ENCODE measurements at regions not wholly inside any gene's neighbourhood (a gene's known extent, or its start where the extent isn't known, plus 50 kb on each side); places are given as distances from the start of the nearest gene placed in this dataset.

DNA sequence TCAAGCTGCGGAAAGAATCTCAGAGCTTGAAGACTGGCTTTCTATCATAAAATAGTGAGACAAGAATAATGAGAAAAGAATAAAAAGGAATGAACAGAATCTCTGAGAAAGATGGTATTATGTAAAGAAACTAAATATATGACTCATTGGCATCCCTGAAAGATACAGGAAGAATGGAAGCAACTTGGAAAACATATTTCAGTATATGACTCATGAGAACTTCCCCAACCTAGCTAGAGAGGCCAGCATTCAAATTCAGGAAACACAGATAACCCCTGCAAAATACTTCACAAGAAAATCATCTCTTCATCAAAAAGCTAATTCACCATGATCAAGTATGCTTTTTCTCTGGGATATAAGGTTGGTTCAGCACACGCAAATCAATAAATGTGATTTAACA lies 2318.0 kb downstream of the PCDH9 start:
- TF ChIP-seq EZH2 (optimal IDR thresholded peaks at IDR 0.05; ENCODE audit: low read depth, low read length) (no peak), EZH2phosphoT487 (IDR thresholded peaks at IDR 0.05; ENCODE audit: low read length) (no peak)
- TF ChIP-seq, protein P1, sequence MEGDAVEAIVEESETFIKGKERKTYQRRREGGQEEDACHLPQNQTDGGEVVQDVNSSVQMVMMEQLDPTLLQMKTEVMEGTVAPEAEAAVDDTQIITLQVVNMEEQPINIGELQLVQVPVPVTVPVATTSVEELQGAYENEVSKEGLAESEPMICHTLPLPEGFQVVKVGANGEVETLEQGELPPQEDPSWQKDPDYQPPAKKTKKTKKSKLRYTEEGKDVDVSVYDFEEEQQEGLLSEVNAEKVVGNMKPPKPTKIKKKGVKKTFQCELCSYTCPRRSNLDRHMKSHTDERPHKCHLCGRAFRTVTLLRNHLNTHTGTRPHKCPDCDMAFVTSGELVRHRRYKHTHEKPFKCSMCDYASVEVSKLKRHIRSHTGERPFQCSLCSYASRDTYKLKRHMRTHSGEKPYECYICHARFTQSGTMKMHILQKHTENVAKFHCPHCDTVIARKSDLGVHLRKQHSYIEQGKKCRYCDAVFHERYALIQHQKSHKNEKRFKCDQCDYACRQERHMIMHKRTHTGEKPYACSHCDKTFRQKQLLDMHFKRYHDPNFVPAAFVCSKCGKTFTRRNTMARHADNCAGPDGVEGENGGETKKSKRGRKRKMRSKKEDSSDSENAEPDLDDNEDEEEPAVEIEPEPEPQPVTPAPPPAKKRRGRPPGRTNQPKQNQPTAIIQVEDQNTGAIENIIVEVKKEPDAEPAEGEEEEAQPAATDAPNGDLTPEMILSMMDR (IDR thresholded peaks at IDR 0.05; ENCODE audit: low read length) = no peak

Data from MM.1S (cell line).